ENCODE measurements at regions not wholly inside any gene's neighbourhood (a gene's known extent, or its start where the extent isn't known, plus 50 kb on each side); places are given as distances from the start of the nearest gene placed in this dataset.

GRCh38 chr1:147840909-147841308, 61.7 kb upstream of the GJA8 start:
- Histone ChIP-seq H3K36me3 (ENCODE audit: insufficient read depth, low read length) (no peaks in the 10 kb centered on the region), H3K79me2 (ENCODE audit: insufficient read depth, low read length) (no peaks in the 10 kb centered on the region), H3K9me3 (ENCODE audit: insufficient read depth, low read depth, low read length) (no peaks in the 10 kb centered on the region), H3K9me2 (replicated peaks; ENCODE audit: low read depth, low read length) (no peaks in the 10 kb centered on the region), H4K20me1 (ENCODE audit: insufficient read depth, low read length, poor library complexity, severe bottlenecking) (no peaks in the 10 kb centered on the region), H3K9ac (ENCODE audit: low read depth, low read length, poor library complexity, severe bottlenecking) (no peak overlapping the region), H3K4me2 (ENCODE audit: low read depth, low read length, poor library complexity, severe bottlenecking) (no peak overlapping the region), H3K4me3 (ENCODE audit: low read length, poor library complexity, severe bottlenecking) (no peak overlapping the region), H3K27me3 (ENCODE audit: insufficient read depth, low read length, poor library complexity, severe bottlenecking) (no peaks in the 10 kb centered on the region), H2AFZ (ENCODE audit: low read length) (no peak overlapping the region), H3F3A (ENCODE audit: low read depth) (no peaks in the 10 kb centered on the region), H3K4me1 (ENCODE audit: insufficient read depth, low read length, poor library complexity, severe bottlenecking) (no peaks in the 10 kb centered on the region)
- TF ChIP-seq EZH2phosphoT487 (IDR thresholded peaks at IDR 0.05; ENCODE audit: borderline replicate concordance): no peak
- TF ChIP-seq CTCF (conservative IDR thresholded peaks at IDR 0.05; ENCODE audit: low read length): peak; percentile 39

GRCh38 chr1:147842578-147842977, 60.0 kb upstream of the GJA8 start:
- Histone ChIP-seq H3F3A (ENCODE audit: low read depth) (no peaks in the 10 kb centered on the region), H3K9me3 (ENCODE audit: insufficient read depth, low read depth, low read length) (no peaks in the 10 kb centered on the region), H3K9me2 (replicated peaks; ENCODE audit: low read depth, low read length) (no peaks in the 10 kb centered on the region), H3K36me3 (ENCODE audit: insufficient read depth, low read length) (no peaks in the 10 kb centered on the region), H3K4me1 (ENCODE audit: insufficient read depth, low read length, poor library complexity, severe bottlenecking) (no peaks in the 10 kb centered on the region), H3K4me2 (ENCODE audit: low read depth, low read length, poor library complexity, severe bottlenecking) (no peak overlapping the region), H4K20me1 (ENCODE audit: insufficient read depth, low read length, poor library complexity, severe bottlenecking) (no peaks in the 10 kb centered on the region), H2AFZ (ENCODE audit: low read length) (no peak overlapping the region), H3K27me3 (ENCODE audit: insufficient read depth, low read length, poor library complexity, severe bottlenecking) (no peaks in the 10 kb centered on the region), H3K4me3 (ENCODE audit: low read length, poor library complexity, severe bottlenecking) (no peak overlapping the region), H3K9ac (ENCODE audit: low read depth, low read length, poor library complexity, severe bottlenecking) (no peak overlapping the region), H3K79me2 (ENCODE audit: insufficient read depth, low read length) (no peaks in the 10 kb centered on the region)
- TF ChIP-seq EZH2phosphoT487 (IDR thresholded peaks at IDR 0.05; ENCODE audit: borderline replicate concordance): no peak

GRCh38 chr1:147843486-147843885, 59.1 kb upstream of the GJA8 start:
- Histone ChIP-seq H2AFZ (ENCODE audit: low read length) (no peak overlapping the region), H3K9me3 (ENCODE audit: insufficient read depth, low read depth, low read length) (no peaks in the 10 kb centered on the region), H3K9me2 (replicated peaks; ENCODE audit: low read depth, low read length) (no peaks in the 10 kb centered on the region), H3K9ac (ENCODE audit: low read depth, low read length, poor library complexity, severe bottlenecking) (no peak overlapping the region), H3K4me1 (ENCODE audit: insufficient read depth, low read length, poor library complexity, severe bottlenecking) (no peaks in the 10 kb centered on the region), H3K36me3 (ENCODE audit: insufficient read depth, low read length) (no peaks in the 10 kb centered on the region), H3F3A (ENCODE audit: low read depth) (no peaks in the 10 kb centered on the region), H3K27me3 (ENCODE audit: insufficient read depth, low read length, poor library complexity, severe bottlenecking) (no peaks in the 10 kb centered on the region), H4K20me1 (ENCODE audit: insufficient read depth, low read length, poor library complexity, severe bottlenecking) (no peaks in the 10 kb centered on the region), H3K4me3 (ENCODE audit: low read length, poor library complexity, severe bottlenecking) (no peak overlapping the region), H3K79me2 (ENCODE audit: insufficient read depth, low read length) (no peaks in the 10 kb centered on the region), H3K4me2 (ENCODE audit: low read depth, low read length, poor library complexity, severe bottlenecking) (no peak overlapping the region)
- TF ChIP-seq CTCF (conservative IDR thresholded peaks at IDR 0.05; ENCODE audit: low read length) (no peak), EZH2phosphoT487 (IDR thresholded peaks at IDR 0.05; ENCODE audit: borderline replicate concordance) (no peak)

GRCh38 chr1:147847831-147848230, 54.8 kb upstream of the GJA8 start:
- no peak for TF ChIP-seq EZH2phosphoT487 (IDR thresholded peaks at IDR 0.05; ENCODE audit: borderline replicate concordance)
- Histone ChIP-seq H3K4me2 (ENCODE audit: low read depth, low read length, poor library complexity, severe bottlenecking) (no peak overlapping the region), H4K20me1 (ENCODE audit: insufficient read depth, low read length, poor library complexity, severe bottlenecking) (no peaks in the 10 kb centered on the region), H3K9me2 (replicated peaks; ENCODE audit: low read depth, low read length) (no peaks in the 10 kb centered on the region), H3K4me3 (ENCODE audit: low read length, poor library complexity, severe bottlenecking) (no peak overlapping the region), H3K9ac (ENCODE audit: low read depth, low read length, poor library complexity, severe bottlenecking) (no peak overlapping the region), H3K79me2 (ENCODE audit: insufficient read depth, low read length) (no peaks in the 10 kb centered on the region), H3K9me3 (ENCODE audit: insufficient read depth, low read depth, low read length) (no peaks in the 10 kb centered on the region), H3F3A (ENCODE audit: low read depth) (no peaks in the 10 kb centered on the region), H3K36me3 (ENCODE audit: insufficient read depth, low read length) (no peaks in the 10 kb centered on the region), H3K27me3 (ENCODE audit: insufficient read depth, low read length, poor library complexity, severe bottlenecking) (no peaks in the 10 kb centered on the region), H3K4me1 (ENCODE audit: insufficient read depth, low read length, poor library complexity, severe bottlenecking) (no peaks in the 10 kb centered on the region), H2AFZ (ENCODE audit: low read length) (no peak overlapping the region)

Data from Loucy (cell line).